ENCODE measurements at regions not wholly inside any gene's neighbourhood (a gene's known extent, or its start where the extent isn't known, plus 50 kb on each side); places are given as distances from the start of the nearest gene placed in this dataset.

- in situ Hi-C loops (cut with MboI): no loop called here
- no peak overlapping the region for H3K4me2 ChIP-seq (ENCODE audit: insufficient read depth, low read length)
- H3K27ac ChIP-seq (ENCODE audit: extremely low read depth, low read depth, low read length): no peak overlapping the region
- no peak for FAIRE-seq
- H2AFZ ChIP-seq (ENCODE audit: low read depth, low read length): no peak overlapping the region
- H3K9me3 ChIP-seq (replicated peaks; ENCODE audit: control insufficient read depth, insufficient read depth, low read depth, low read length): no peaks in the 10 kb centered on the region
- no peaks in the 10 kb centered on the region for H3K36me3 ChIP-seq (ENCODE audit: control insufficient read depth, insufficient read depth, low read length)
- BruUV-seq (replicated peaks): no TSS peak
- no peak for DNase-seq (ENCODE audit: extremely low read depth in 1 of 4, low spot score in 3 of 4)
- no peak overlapping the region for H3K4me3 ChIP-seq
- H3K27me3 ChIP-seq (ENCODE audit: control insufficient read depth in 2 of 2, insufficient read depth in 2 of 2, low read length in 2 of 2): no peaks in the 10 kb centered on the region; a peak in 1 of 5 replicates
- H3K4me1 ChIP-seq (replicated peaks in 1 of 2; ENCODE audit: control insufficient read depth in 2 of 2, insufficient read depth in 2 of 2, low read length in 2 of 2): no peaks in the 10 kb centered on the region
- H3K9me1 ChIP-seq (ENCODE audit: control insufficient read depth, insufficient read depth, low read length): no peaks in the 10 kb centered on the region
- ChIA-PET CTCF (ENCODE audit: low intra/inter-chr PET ratio) (no interaction called here), POLR2A (interaction anchor here (0.8 kb wide), 1 partner anchor 12 kb away, joined by 3 read pairs; no protein-coding TSS in a partner anchor)
- H3K79me2 ChIP-seq (ENCODE audit: control insufficient read depth, insufficient read depth, low read length): no peaks in the 10 kb centered on the region
- no peaks in the 10 kb centered on the region for H4K20me1 ChIP-seq (replicated peaks; ENCODE audit: control insufficient read depth, insufficient read depth, low read length)
- H3K9ac ChIP-seq (ENCODE audit: insufficient read depth in 1 of 2, low read depth in 2 of 2, low read length in 2 of 2): no peak overlapping the region
- TF ChIP-seq CREM (IDR thresholded peaks at IDR 0.05; ENCODE audit: low read depth): no peak
- no peak for TF ChIP-seq ZNF12 (CRISPR knock-in tag; IDR thresholded peaks at IDR 0.05)
- TF ChIP-seq ARID3A (IDR thresholded peaks at IDR 0.05; ENCODE audit: borderline replicate concordance, low read depth, low read length): no peak
- TF ChIP-seq GTF2B (IDR thresholded peaks at IDR 0.05; ENCODE audit: extremely low read depth, insufficient read length): no peak
- no peak for TF ChIP-seq ARID3B (CRISPR knock-in tag; IDR thresholded peaks at IDR 0.05; ENCODE audit: borderline replicate concordance)
- no peak for TF ChIP-seq ETV6 (IDR thresholded peaks at IDR 0.05; ENCODE audit: borderline replicate concordance in 1 of 2, low read depth in 2 of 2, low read length in 1 of 2)
- no peak for TF ChIP-seq ETV6 (CRISPR knock-in tag; IDR thresholded peaks at IDR 0.05; ENCODE audit: borderline replicate concordance)
- no peak for TF ChIP-seq E2F3 (CRISPR knock-in tag; IDR thresholded peaks at IDR 0.05)
- no peak for TF ChIP-seq MXD1 (CRISPR knock-in tag; IDR thresholded peaks at IDR 0.05; ENCODE audit: borderline replicate concordance, poor library complexity, severe bottlenecking)
- TF ChIP-seq MBD1 (CRISPR knock-in tag; IDR thresholded peaks at IDR 0.05): no peak
- TF ChIP-seq XRCC4 (IDR thresholded peaks at IDR 0.05; ENCODE audit: extremely low read depth, insufficient read depth, insufficient read length): no peak
- no peak for TF ChIP-seq ZNF57 (CRISPR knock-in tag; IDR thresholded peaks at IDR 0.05)
- TF ChIP-seq EP400 (IDR thresholded peaks at IDR 0.05): no peak
- TF ChIP-seq IRF9 (tag; IDR thresholded peaks at IDR 0.05): no peak
- TF ChIP-seq CBX2 (IDR thresholded peaks at IDR 0.05; ENCODE audit: insufficient read depth, low read length, poor library complexity, severe bottlenecking): no peak
- no peak for TF ChIP-seq EHMT2 (IDR thresholded peaks at IDR 0.05)
- intact Hi-C loops (cut with micrococcal nuclease): no loop called here
- WGBS (ENCODE audit: insufficient coverage, low coverage, missing lambda C conversion rate): 10% methylated on average over 3 of the region's 3 CpGs
- no peak for ATAC-seq
These were observed 145.1 kb upstream of the PLN start for GRCh38 chr6:118403036-118403435.

Measured in K562 (cell line).